ENCODE measurements at regions not wholly inside any gene's neighbourhood (a gene's known extent, or its start where the extent isn't known, plus 50 kb on each side); places are given as distances from the start of the nearest gene placed in this dataset.

GRCh38 chr7:131970602-131971001 is 414.2 kb upstream of the PODXL start:
- DNase-seq (ENCODE audit: low read depth), result no peak
- no peak overlapping the region for H3K4me3 ChIP-seq (ENCODE audit: low read depth, low read length)

- no peak for DNase-seq (ENCODE audit: low read depth)
- no peak overlapping the region for H3K4me3 ChIP-seq (ENCODE audit: low read depth, low read length)
Measured at GRCh38 chr7:131969560-131969959, 413.1 kb upstream of the PODXL start.

- DNase-seq (ENCODE audit: low read depth), result no peak
- no peak overlapping the region for H3K4me3 ChIP-seq (ENCODE audit: low read depth, low read length)
Measured at GRCh38 chr7:131967216-131967730, 410.8 kb upstream of the PODXL start.

- H3K4me3 ChIP-seq (ENCODE audit: low read depth, low read length), result no peak overlapping the region
- no peak for DNase-seq (ENCODE audit: low read depth)
Measured at GRCh38 chr7:131964203-131964602, 407.8 kb upstream of the PODXL start.

- no peak for DNase-seq (ENCODE audit: low read depth)
- no peak overlapping the region for H3K4me3 ChIP-seq (ENCODE audit: low read depth, low read length)
Measured at GRCh38 chr7:131961054-131961680, 404.7 kb upstream of the PODXL start.

- DNase-seq (ENCODE audit: low read depth), result no peak
- no peak overlapping the region for H3K4me3 ChIP-seq (ENCODE audit: low read depth, low read length)
Measured at GRCh38 chr7:131959106-131959812, 402.8 kb upstream of the PODXL start.

GRCh38 chr7:131957338-131958020 is 401.1 kb upstream of the PODXL start:
- no peak overlapping the region for H3K4me3 ChIP-seq (ENCODE audit: low read depth, low read length)
- no peak for DNase-seq (ENCODE audit: low read depth)

- no peak for DNase-seq (ENCODE audit: low read depth)
- H3K4me3 ChIP-seq (ENCODE audit: low read depth, low read length), result no peak overlapping the region
Measured at GRCh38 chr7:131956864-131957263, 400.4 kb upstream of the PODXL start.

GRCh38 chr7:131955679-131956078 is 399.3 kb upstream of the PODXL start:
- no peak overlapping the region for H3K4me3 ChIP-seq (ENCODE audit: low read depth, low read length)
- no peak for DNase-seq (ENCODE audit: low read depth)

- no peak overlapping the region for H3K4me3 ChIP-seq (ENCODE audit: low read depth, low read length)
- DNase-seq (ENCODE audit: low read depth), result no peak
Measured at GRCh38 chr7:131953184-131953583, 396.8 kb upstream of the PODXL start.

GRCh38 chr7:131952365-131952764 is 395.9 kb upstream of the PODXL start:
- DNase-seq (ENCODE audit: low read depth), result no peak
- H3K4me3 ChIP-seq (ENCODE audit: low read depth, low read length), result no peak overlapping the region

GRCh38 chr7:131950758-131951157 is 394.3 kb upstream of the PODXL start:
- no peak overlapping the region for H3K4me3 ChIP-seq (ENCODE audit: low read depth, low read length)
- no peak for DNase-seq (ENCODE audit: low read depth)

- no peak overlapping the region for H3K4me3 ChIP-seq (ENCODE audit: low read depth, low read length)
- no peak for DNase-seq (ENCODE audit: low read depth)
Measured at GRCh38 chr7:131949659-131950058, 393.2 kb upstream of the PODXL start.

GRCh38 chr7:131948434-131949053 is 392.1 kb upstream of the PODXL start:
- no peak overlapping the region for H3K4me3 ChIP-seq (ENCODE audit: low read depth, low read length)
- DNase-seq (ENCODE audit: low read depth), result no peak

GRCh38 chr7:131947661-131948060 is 391.2 kb upstream of the PODXL start:
- no peak overlapping the region for H3K4me3 ChIP-seq (ENCODE audit: low read depth, low read length)
- DNase-seq (ENCODE audit: low read depth), result no peak

- H3K4me3 ChIP-seq (ENCODE audit: low read depth, low read length), result no peak overlapping the region
- no peak for DNase-seq (ENCODE audit: low read depth)
Measured at GRCh38 chr7:131945957-131946544, 389.6 kb upstream of the PODXL start.

- H3K4me3 ChIP-seq (ENCODE audit: low read depth, low read length), result peak overlapping the region; percentile 26
Measured at GRCh38 chr7:131945313-131945911, 389.0 kb upstream of the PODXL start.

GRCh38 chr7:131944556-131945069 is 388.2 kb upstream of the PODXL start:
- H3K4me3 ChIP-seq (ENCODE audit: low read depth, low read length), result no peak overlapping the region
- DNase-seq (ENCODE audit: low read depth), result no peak

More at GRCh38 chr7:131945313-131945911, 389.0 kb upstream of the PODXL start:
- DNase-seq (ENCODE audit: low read depth), result no peak

GRCh38 chr7:131943646-131944045 is 387.2 kb upstream of the PODXL start:
- no peak for DNase-seq (ENCODE audit: low read depth)
- no peak overlapping the region for H3K4me3 ChIP-seq (ENCODE audit: low read depth, low read length)
